ENCODE measurements at regions not wholly inside any gene's neighbourhood (a gene's known extent, or its start where the extent isn't known, plus 50 kb on each side); places are given as distances from the start of the nearest gene placed in this dataset.

GRCh38 chr5:2461701-2462691, 289.5 kb downstream of the IRX2 start:
- H3K9me3 ChIP-seq = no peaks in the 10 kb centered on the region
- no peak overlapping the region for H3K27ac ChIP-seq
- no peak for DNase-seq (ENCODE audit: low spot score in 2 of 2)
- TF ChIP-seq POLR2A (IDR thresholded peaks at IDR 0.05) = no peak
- no peaks in the 10 kb centered on the region for H3K4me1 ChIP-seq
- H3K4me3 ChIP-seq = no peak overlapping the region
- no peaks in the 10 kb centered on the region for H3K36me3 ChIP-seq
- WGBS, 2 donors = 77% methylated on average over 23 of the region's 23 CpGs
- H3K27me3 ChIP-seq = no peaks in the 10 kb centered on the region

DNA sequence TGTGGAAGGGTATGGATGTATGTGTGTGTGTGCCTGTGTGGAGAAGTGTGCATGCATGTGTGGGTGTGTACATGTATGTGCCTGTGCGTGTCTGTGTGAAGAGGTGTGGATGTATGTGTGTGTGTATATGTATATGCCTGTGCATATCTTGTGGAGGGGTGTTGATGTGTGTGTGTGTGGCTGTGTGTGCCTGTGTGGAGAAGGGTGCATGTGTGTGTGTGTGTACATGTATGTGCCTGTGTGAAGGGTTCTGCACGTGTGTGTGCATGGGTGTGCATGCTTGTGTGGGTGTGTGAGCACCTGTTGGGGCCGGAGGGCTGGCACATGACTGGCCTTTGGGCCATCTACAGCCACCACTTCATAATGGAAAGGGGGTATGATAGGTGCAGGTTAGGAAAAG, 291.4 kb downstream of the IRX2 start:
- Histone ChIP-seq H3K4me1 (no peaks in the 10 kb centered on the region), H3K9me3 (no peaks in the 10 kb centered on the region), H3K27ac (no peak overlapping the region), H3K4me3 (no peak overlapping the region), H3K36me3 (no peaks in the 10 kb centered on the region), H3K27me3 (no peaks in the 10 kb centered on the region)
- TF ChIP-seq EP300 (IDR thresholded peaks at IDR 0.05) (no peak), POLR2A (IDR thresholded peaks at IDR 0.05) (no peak)
- TF ChIP-seq, protein P1, sequence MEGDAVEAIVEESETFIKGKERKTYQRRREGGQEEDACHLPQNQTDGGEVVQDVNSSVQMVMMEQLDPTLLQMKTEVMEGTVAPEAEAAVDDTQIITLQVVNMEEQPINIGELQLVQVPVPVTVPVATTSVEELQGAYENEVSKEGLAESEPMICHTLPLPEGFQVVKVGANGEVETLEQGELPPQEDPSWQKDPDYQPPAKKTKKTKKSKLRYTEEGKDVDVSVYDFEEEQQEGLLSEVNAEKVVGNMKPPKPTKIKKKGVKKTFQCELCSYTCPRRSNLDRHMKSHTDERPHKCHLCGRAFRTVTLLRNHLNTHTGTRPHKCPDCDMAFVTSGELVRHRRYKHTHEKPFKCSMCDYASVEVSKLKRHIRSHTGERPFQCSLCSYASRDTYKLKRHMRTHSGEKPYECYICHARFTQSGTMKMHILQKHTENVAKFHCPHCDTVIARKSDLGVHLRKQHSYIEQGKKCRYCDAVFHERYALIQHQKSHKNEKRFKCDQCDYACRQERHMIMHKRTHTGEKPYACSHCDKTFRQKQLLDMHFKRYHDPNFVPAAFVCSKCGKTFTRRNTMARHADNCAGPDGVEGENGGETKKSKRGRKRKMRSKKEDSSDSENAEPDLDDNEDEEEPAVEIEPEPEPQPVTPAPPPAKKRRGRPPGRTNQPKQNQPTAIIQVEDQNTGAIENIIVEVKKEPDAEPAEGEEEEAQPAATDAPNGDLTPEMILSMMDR (IDR thresholded peaks at IDR 0.05) = no peak
- no peak for DNase-seq (ENCODE audit: low spot score in 2 of 2)
- WGBS, 2 donors = 85 to 86% methylated on average over 3 of the region's 3 CpGs

GRCh38 chr5:2459251-2459650, 292.2 kb downstream of the IRX2 start:
- H3K27ac ChIP-seq = no peak overlapping the region
- H3K4me3 ChIP-seq = no peak overlapping the region
- no peaks in the 10 kb centered on the region for H3K36me3 ChIP-seq
- no peaks in the 10 kb centered on the region for H3K27me3 ChIP-seq
- 23 to 29% methylated on average over 2 of the region's 2 CpGs for WGBS, 2 donors
- no peak for DNase-seq (ENCODE audit: low spot score in 2 of 2)
- H3K9me3 ChIP-seq = no peaks in the 10 kb centered on the region
- TF ChIP-seq EP300 (IDR thresholded peaks at IDR 0.05) (no peak), POLR2A (IDR thresholded peaks at IDR 0.05) (no peak)
- TF ChIP-seq, protein P1 (IDR thresholded peaks at IDR 0.05) = no peak
- H3K4me1 ChIP-seq = no peaks in the 10 kb centered on the region

DNA sequence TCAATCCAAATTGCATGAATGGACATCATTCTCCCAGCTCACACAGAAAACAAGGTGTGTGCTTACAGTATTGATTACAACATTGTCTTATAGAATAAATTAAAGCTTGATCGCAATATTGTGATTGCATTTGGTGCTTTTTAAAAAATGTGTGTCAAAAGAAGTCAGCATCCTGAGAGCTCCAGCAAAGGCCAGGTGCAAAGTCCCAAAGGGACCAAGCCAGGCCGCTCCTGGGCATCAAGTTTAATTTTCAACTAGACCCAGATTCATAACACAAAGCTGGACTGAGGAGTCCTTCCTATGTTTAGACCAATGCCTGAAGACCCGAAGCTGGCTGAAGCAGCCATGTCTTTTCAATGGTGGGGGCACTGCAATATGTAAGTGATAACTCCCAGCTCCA, 295.6 kb downstream of the IRX2 start:
- DNase-seq (ENCODE audit: low spot score in 2 of 2) = no peak
- TF ChIP-seq, protein P1 (IDR thresholded peaks at IDR 0.05) = no peak
- no peak for TF ChIP-seq EP300 (IDR thresholded peaks at IDR 0.05)
- no peak for TF ChIP-seq POLR2A (IDR thresholded peaks at IDR 0.05)
- Histone ChIP-seq H3K4me3 (no peak overlapping the region), H3K27ac (no peak overlapping the region), H3K27me3 (no peaks in the 10 kb centered on the region), H3K4me1 (no peaks in the 10 kb centered on the region), H3K9me3 (no peaks in the 10 kb centered on the region), H3K36me3 (no peaks in the 10 kb centered on the region)
- WGBS, 2 donors = 88 to 89% methylated on average over 3 of the region's 3 CpGs

DNA sequence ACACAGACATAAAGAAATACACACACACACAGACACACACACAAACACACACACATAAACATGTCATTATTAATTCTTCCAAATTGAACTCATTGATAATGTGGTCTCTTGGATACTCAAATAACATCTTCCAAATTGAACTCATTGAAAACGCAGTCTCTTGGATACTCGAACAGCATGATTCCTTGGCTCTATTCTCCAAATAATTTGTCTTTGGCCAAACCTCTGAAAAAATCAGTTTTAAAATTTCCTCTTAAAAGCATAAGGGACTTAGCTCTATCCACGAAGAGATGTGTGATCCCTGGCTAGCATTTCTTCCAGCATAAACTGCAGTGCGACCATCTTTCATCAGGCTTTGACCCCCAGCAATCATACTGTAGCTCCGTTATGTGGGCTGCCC, 296.6 kb downstream of the IRX2 start:
- WGBS, 2 donors = 71 to 79% methylated on average over 5 of the region's 5 CpGs
- TF ChIP-seq EP300 (IDR thresholded peaks at IDR 0.05) (no peak), POLR2A (IDR thresholded peaks at IDR 0.05) (no peak)
- TF ChIP-seq, protein P1 (IDR thresholded peaks at IDR 0.05) = no peak

More for the DNA sequence above, 296.6 kb downstream of the IRX2 start:
- no peaks in the 10 kb centered on the region for H3K27me3 ChIP-seq
- no peaks in the 10 kb centered on the region for H3K9me3 ChIP-seq
- H3K27ac ChIP-seq = no peak overlapping the region
- no peak overlapping the region for H3K4me3 ChIP-seq
- no peaks in the 10 kb centered on the region for H3K4me1 ChIP-seq
- no peaks in the 10 kb centered on the region for H3K36me3 ChIP-seq
- no peak for DNase-seq (ENCODE audit: low spot score in 2 of 2)
